ENCODE measurements at regions not wholly inside any gene's neighbourhood (a gene's known extent, or its start where the extent isn't known, plus 50 kb on each side); places are given as distances from the start of the nearest gene placed in this dataset.
A peak's percentile ranks its signal among the peaks of the same experiment; 100 is the strongest.

- no peaks in the 10 kb centered on the region for H3K27me3 Mint-ChIP-seq (ENCODE audit: low read depth)
- DNase-seq (ENCODE audit: low spot score) (no peak), ATAC-seq (no peak)
- TF ChIP-seq ARID4B (CRISPR knock-in tag; IDR thresholded peaks at IDR 0.05; ENCODE audit: borderline replicate concordance), result no peak
- peak; percentile 85 for TF ChIP-seq ZNF317 (CRISPR knock-in tag; IDR thresholded peaks at IDR 0.05; ENCODE audit: borderline replicate concordance, low read depth)
- H3K4me3 Mint-ChIP-seq, result no peak overlapping the region
- POLR2A ChIA-PET, result no interaction called here
- H3K36me3 Mint-ChIP-seq, result peaks cover 6% of the 10 kb centered on the region
- H3K27ac Mint-ChIP-seq, result no peak overlapping the region
- CTCF ChIA-PET, result no interaction called here
- peaks cover 14% of the 10 kb centered on the region for H3K9me3 Mint-ChIP-seq
- no peaks in the 10 kb centered on the region for H3K4me1 Mint-ChIP-seq
Measured at GRCh38 chr13:84847107-84847506, 952.1 kb downstream of the SLITRK6 start.

- Mint-ChIP-seq H3K27me3 (ENCODE audit: low read depth) (no peaks in the 10 kb centered on the region), H3K9me3 (peaks cover 14% of the 10 kb centered on the region), H3K36me3 (peaks cover 6% of the 10 kb centered on the region), H3K27ac (no peak overlapping the region), H3K4me1 (no peaks in the 10 kb centered on the region), H3K4me3 (no peak overlapping the region)
- CTCF ChIA-PET, result interaction anchor here (0.5 to 1.0 kb wide), 3 partner anchors 49 to 1019 kb away, joined by 3 to 5 read pairs (median 3); no protein-coding TSS in a partner anchor
- DNase-seq (ENCODE audit: low spot score), result no peak
- POLR2A ChIA-PET, result no interaction called here
- no peak for ATAC-seq
- TF ChIP-seq ZNF671 (CRISPR knock-in tag; IDR thresholded peaks at IDR 0.05) (no peak), USF2 (CRISPR knock-in tag; IDR thresholded peaks at IDR 0.05) (no peak), FOXP4 (CRISPR knock-in tag; IDR thresholded peaks at IDR 0.05) (no peak), FOXJ3 (CRISPR knock-in tag; IDR thresholded peaks at IDR 0.05; ENCODE audit: borderline replicate concordance) (no peak), OVOL2 (CRISPR knock-in tag; IDR thresholded peaks at IDR 0.05; ENCODE audit: borderline replicate concordance) (no peak), IRF2 (CRISPR knock-in tag; IDR thresholded peaks at IDR 0.05; ENCODE audit: borderline replicate concordance, low read depth) (no peak), EMX1 (CRISPR knock-in tag; IDR thresholded peaks at IDR 0.05) (no peak), ZNF396 (CRISPR knock-in tag; IDR thresholded peaks at IDR 0.05; ENCODE audit: borderline replicate concordance) (no peak), ZNF138 (CRISPR knock-in tag; conservative IDR thresholded peaks at IDR 0.05) (no peak), AFF4 (CRISPR knock-in tag; IDR thresholded peaks at IDR 0.05; ENCODE audit: borderline replicate concordance) (no peak), STAT6 (CRISPR knock-in tag; conservative IDR thresholded peaks at IDR 0.05; ENCODE audit: low read depth) (no peak), SMAD3 (CRISPR knock-in tag; IDR thresholded peaks at IDR 0.05; ENCODE audit: borderline replicate concordance) (no peak), E2F1 (CRISPR knock-in tag; IDR thresholded peaks at IDR 0.05) (no peak), PREB (CRISPR knock-in tag; IDR thresholded peaks at IDR 0.05; ENCODE audit: borderline replicate concordance) (no peak), CREM (CRISPR knock-in tag; IDR thresholded peaks at IDR 0.05) (no peak)
Measured at GRCh38 chr13:84845907-84846619, 953.2 kb downstream of the SLITRK6 start.
